ENCODE measurements at regions not wholly inside any gene's neighbourhood (a gene's known extent, or its start where the extent isn't known, plus 50 kb on each side); places are given as distances from the start of the nearest gene placed in this dataset.

GRCh38 chr4:176400816-176401461 lies 81.2 kb downstream of the SPCS3 start:
- BruUV-seq (replicated peaks), result no TSS peak
- no peaks in the 10 kb centered on the region for H3K9me2 ChIP-seq (ENCODE audit: insufficient read depth)
- H3K9me3 ChIP-seq (ENCODE audit: control insufficient read depth in 1 of 2, insufficient read depth in 1 of 2, low read depth in 1 of 2, low read length in 2 of 2), result no peaks in the 10 kb centered on the region
- no peaks in the 10 kb centered on the region for H3K4me1 ChIP-seq (ENCODE audit: control insufficient read depth in 1 of 2, insufficient read depth in 2 of 2, low read length in 2 of 2)
- ChIA-PET POLR2A (no interaction called here), CTCF (no interaction called here), RAD21 (ENCODE audit: low non-redundant PET in 1 of 2, low total read pairs in 2 of 2, uncharacterized antibody in 2 of 2, unreplicated experiment in 2 of 2) (no interaction called here)
- no peak overlapping the region for H3K4me2 ChIP-seq (ENCODE audit: low read length)
- no peaks in the 10 kb centered on the region for H3K36me3 ChIP-seq (ENCODE audit: control insufficient read depth in 1 of 2, insufficient read depth in 2 of 2, low read length in 2 of 2)
- no peak for ATAC-seq
- no peaks in the 10 kb centered on the region for H4K20me1 ChIP-seq (ENCODE audit: insufficient read depth)
- H3K27ac ChIP-seq (ENCODE audit: low read depth, low read length), result no peak overlapping the region
- no peak overlapping the region for H2AFZ ChIP-seq (ENCODE audit: low read depth, low read length, poor library complexity, severe bottlenecking)
- no peak overlapping the region for H3K9ac ChIP-seq (ENCODE audit: low read length)
- no peak for DNase-seq (ENCODE audit: low read depth, low spot score)
- TF ChIP-seq TCF7L2 (IDR thresholded peaks at IDR 0.05; ENCODE audit: borderline replicate concordance, extremely low read depth, insufficient read depth, insufficient read length) (no peak), REST (IDR thresholded peaks at IDR 0.05; ENCODE audit: low read depth) (no peak), SIN3A (IDR thresholded peaks at IDR 0.05; ENCODE audit: low read depth) (no peak), EGR1 (IDR thresholded peaks at IDR 0.05; ENCODE audit: low read depth) (no peak), CBX3 (IDR thresholded peaks at IDR 0.05; ENCODE audit: low read depth) (no peak), CEBPB (IDR thresholded peaks at IDR 0.05; ENCODE audit: low read depth) (no peak), CTCF (IDR thresholded peaks at IDR 0.05 in 2 of 3, conservative IDR thresholded peaks at IDR 0.05 in 1 of 3; ENCODE audit: borderline replicate concordance in 1 of 3, insufficient read depth in 1 of 3, low read depth in 2 of 3, low read length in 2 of 3) (no peak)
- H3K79me2 ChIP-seq (ENCODE audit: insufficient read depth, low read length), result no peaks in the 10 kb centered on the region
- intact Hi-C loops (cut with micrococcal nuclease), result no loop called here
- no peaks in the 10 kb centered on the region for H3K27me3 ChIP-seq (ENCODE audit: insufficient read depth, low read length)
- H3K4me3 ChIP-seq (replicated peaks in 1 of 2; ENCODE audit: low read depth in 1 of 2, low read length in 2 of 2), result no peak overlapping the region
